ENCODE measurements at regions not wholly inside any gene's neighbourhood (a gene's known extent, or its start where the extent isn't known, plus 50 kb on each side); places are given as distances from the start of the nearest gene placed in this dataset.

- DNase-seq (ENCODE audit: low read depth), result no peak
- Histone ChIP-seq H3K27me3 (replicated peaks; ENCODE audit: control insufficient read depth, insufficient read depth, low read length) (peaks cover 39% of the 10 kb centered on the region), H3K4me1 (ENCODE audit: control insufficient read depth, insufficient read depth, low read length) (peaks cover 15% of the 10 kb centered on the region), H3K9me3 (ENCODE audit: control insufficient read depth, low read length) (no peaks in the 10 kb centered on the region), H3K36me3 (ENCODE audit: control insufficient read depth, insufficient read depth, low read length, severe bottlenecking) (no peaks in the 10 kb centered on the region), H3K4me3 (ENCODE audit: low read length) (no peak overlapping the region), H3K9ac (ENCODE audit: low read length) (no peak overlapping the region)
These were observed 70.7 kb downstream of the FAM43A start for GRCh38 chr3:194756460-194756779.

DNA sequence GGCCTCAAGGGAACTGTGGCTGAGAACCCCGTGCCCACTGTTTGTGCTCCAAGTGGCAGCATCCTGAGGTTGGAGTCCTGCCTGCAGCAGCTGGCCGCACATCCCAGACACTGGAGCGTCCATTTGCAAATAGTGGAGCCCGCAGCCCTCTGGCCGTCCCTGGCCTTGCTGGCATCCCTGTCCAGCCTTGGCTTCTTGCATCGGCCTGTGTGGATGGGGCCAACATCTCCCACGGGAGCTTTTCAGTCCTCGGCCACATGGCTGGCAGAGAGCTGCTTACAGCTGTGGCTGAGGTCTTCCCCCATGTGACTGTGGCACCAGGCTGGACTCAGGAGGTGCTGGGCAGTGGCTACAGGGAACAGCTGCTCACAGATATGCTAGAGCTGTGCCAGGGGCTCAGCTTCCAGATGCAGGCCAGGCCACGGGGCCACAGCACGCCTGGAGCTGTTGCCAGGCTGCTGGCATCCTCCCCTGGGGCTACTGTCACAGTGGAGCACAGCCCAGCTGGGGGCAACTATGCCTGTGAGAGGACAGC, 71.2 kb downstream of the FAM43A start:
- Histone ChIP-seq H3K27me3 (replicated peaks; ENCODE audit: control insufficient read depth, insufficient read depth, low read length) (peaks cover 43% of the 10 kb centered on the region), H3K36me3 (ENCODE audit: control insufficient read depth, insufficient read depth, low read length, severe bottlenecking) (no peaks in the 10 kb centered on the region), H3K4me3 (ENCODE audit: low read length) (no peak overlapping the region)

GRCh38 chr3:194757647-194758061, 72.0 kb downstream of the FAM43A start:
- Histone ChIP-seq H3K4me1 (ENCODE audit: control insufficient read depth, insufficient read depth, low read length) (peaks cover 15% of the 10 kb centered on the region), H3K27me3 (replicated peaks; ENCODE audit: control insufficient read depth, insufficient read depth, low read length) (peaks cover 51% of the 10 kb centered on the region), H3K36me3 (ENCODE audit: control insufficient read depth, insufficient read depth, low read length, severe bottlenecking) (no peaks in the 10 kb centered on the region), H3K4me3 (ENCODE audit: low read length) (no peak overlapping the region), H3K9ac (ENCODE audit: low read length) (no peak overlapping the region), H3K9me3 (ENCODE audit: control insufficient read depth, low read length) (no peaks in the 10 kb centered on the region)
- DNase-seq (ENCODE audit: low read depth), result peak; percentile 33

More for the DNA sequence above, 71.2 kb downstream of the FAM43A start:
- Histone ChIP-seq H3K9me3 (ENCODE audit: control insufficient read depth, low read length) (no peaks in the 10 kb centered on the region), H3K9ac (ENCODE audit: low read length) (no peak overlapping the region), H3K4me1 (ENCODE audit: control insufficient read depth, insufficient read depth, low read length) (peaks cover 15% of the 10 kb centered on the region)
- peak; percentile 15 for DNase-seq (ENCODE audit: low read depth)

DNA sequence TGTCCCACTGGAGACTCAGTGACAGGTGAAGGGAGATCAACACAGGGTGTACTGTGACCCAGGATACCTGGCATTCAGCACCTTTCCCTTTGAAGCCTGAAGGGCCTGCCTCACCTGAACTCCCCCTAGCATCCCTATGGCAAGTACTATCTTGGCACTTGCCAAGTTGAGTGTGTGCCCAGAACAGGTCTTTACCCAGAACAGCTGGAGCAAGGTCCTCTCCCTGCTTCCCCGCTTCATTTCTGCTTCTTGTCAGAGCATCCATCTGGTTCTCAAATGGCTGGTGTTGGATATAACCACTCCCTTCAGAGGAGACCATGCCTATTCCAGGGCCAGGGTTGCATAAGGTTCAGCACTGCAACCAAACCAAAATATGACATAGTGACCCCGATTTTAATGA, 73.0 kb downstream of the FAM43A start:
- H3K4me3 ChIP-seq (ENCODE audit: low read length), result no peak overlapping the region
- H3K27me3 ChIP-seq (replicated peaks; ENCODE audit: control insufficient read depth, insufficient read depth, low read length), result peaks cover 54% of the 10 kb centered on the region
- H3K4me1 ChIP-seq (ENCODE audit: control insufficient read depth, insufficient read depth, low read length), result peaks cover 15% of the 10 kb centered on the region
- DNase-seq (ENCODE audit: low read depth), result no peak
- no peak overlapping the region for H3K9ac ChIP-seq (ENCODE audit: low read length)
- no peaks in the 10 kb centered on the region for H3K9me3 ChIP-seq (ENCODE audit: control insufficient read depth, low read length)
- H3K36me3 ChIP-seq (ENCODE audit: control insufficient read depth, insufficient read depth, low read length, severe bottlenecking), result no peaks in the 10 kb centered on the region

GRCh38 chr3:194760494-194761137, 74.9 kb downstream of the FAM43A start:
- Histone ChIP-seq H3K4me3 (ENCODE audit: low read length) (no peak overlapping the region), H3K9ac (ENCODE audit: low read length) (no peak overlapping the region), H3K36me3 (ENCODE audit: control insufficient read depth, insufficient read depth, low read length, severe bottlenecking) (no peaks in the 10 kb centered on the region), H3K27me3 (replicated peaks; ENCODE audit: control insufficient read depth, insufficient read depth, low read length) (peaks cover 45% of the 10 kb centered on the region), H3K4me1 (ENCODE audit: control insufficient read depth, insufficient read depth, low read length) (peaks cover 15% of the 10 kb centered on the region), H3K9me3 (ENCODE audit: control insufficient read depth, low read length) (no peaks in the 10 kb centered on the region)
- DNase-seq (ENCODE audit: low read depth), result peak; percentile 19

DNA sequence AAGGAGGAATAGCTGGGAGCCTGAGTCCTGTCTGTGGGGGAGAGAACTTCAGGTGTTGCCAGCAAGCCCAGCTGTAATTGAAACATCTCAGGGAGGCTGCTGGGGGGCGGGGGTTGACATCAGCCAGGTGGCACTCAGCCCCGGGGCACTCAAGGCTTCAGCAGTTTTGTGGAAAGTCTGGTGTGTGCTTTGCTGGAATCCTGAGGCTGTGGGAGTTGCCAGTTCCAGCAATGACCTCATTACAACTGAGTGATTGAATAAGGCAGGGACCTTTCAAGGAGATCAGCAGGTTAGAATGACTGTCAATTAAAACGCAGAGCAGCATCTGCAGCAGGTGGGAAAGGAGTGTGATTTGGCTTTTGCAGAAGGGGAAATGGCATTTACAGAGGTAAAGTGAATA, 75.7 kb downstream of the FAM43A start:
- Histone ChIP-seq H3K9me3 (ENCODE audit: control insufficient read depth, low read length) (no peaks in the 10 kb centered on the region), H3K9ac (ENCODE audit: low read length) (no peak overlapping the region), H3K27me3 (replicated peaks; ENCODE audit: control insufficient read depth, insufficient read depth, low read length) (peaks cover 41% of the 10 kb centered on the region), H3K4me1 (ENCODE audit: control insufficient read depth, insufficient read depth, low read length) (peaks cover 15% of the 10 kb centered on the region), H3K36me3 (ENCODE audit: control insufficient read depth, insufficient read depth, low read length, severe bottlenecking) (no peaks in the 10 kb centered on the region), H3K4me3 (ENCODE audit: low read length) (no peak overlapping the region)
- no peak for DNase-seq (ENCODE audit: low read depth)

GRCh38 chr3:194766845-194767244, 81.2 kb downstream of the FAM43A start:
- DNase-seq (ENCODE audit: low read depth), result no peak
- no peak overlapping the region for H3K4me3 ChIP-seq (ENCODE audit: low read length)
- H3K27me3 ChIP-seq (replicated peaks; ENCODE audit: control insufficient read depth, insufficient read depth, low read length), result peaks cover 11% of the 10 kb centered on the region
- H3K4me1 ChIP-seq (ENCODE audit: control insufficient read depth, insufficient read depth, low read length), result peaks cover 9% of the 10 kb centered on the region
- no peak overlapping the region for H3K9ac ChIP-seq (ENCODE audit: low read length)
- no peaks in the 10 kb centered on the region for H3K36me3 ChIP-seq (ENCODE audit: control insufficient read depth, insufficient read depth, low read length, severe bottlenecking)
- H3K9me3 ChIP-seq (ENCODE audit: control insufficient read depth, low read length), result no peaks in the 10 kb centered on the region

- peaks cover 3% of the 10 kb centered on the region for H3K27me3 ChIP-seq (replicated peaks; ENCODE audit: control insufficient read depth, insufficient read depth, low read length)
- no peak for DNase-seq (ENCODE audit: low read depth)
- H3K4me1 ChIP-seq (ENCODE audit: control insufficient read depth, insufficient read depth, low read length), result peaks cover 9% of the 10 kb centered on the region
- H3K9ac ChIP-seq (ENCODE audit: low read length), result no peak overlapping the region
- no peaks in the 10 kb centered on the region for H3K9me3 ChIP-seq (ENCODE audit: control insufficient read depth, low read length)
- no peaks in the 10 kb centered on the region for H3K36me3 ChIP-seq (ENCODE audit: control insufficient read depth, insufficient read depth, low read length, severe bottlenecking)
- H3K4me3 ChIP-seq (ENCODE audit: low read length), result no peak overlapping the region
These were observed 81.9 kb downstream of the FAM43A start for GRCh38 chr3:194767446-194768207.

GRCh38 chr3:194768586-194768985, 82.9 kb downstream of the FAM43A start:
- Histone ChIP-seq H3K9ac (ENCODE audit: low read length) (no peak overlapping the region), H3K4me3 (ENCODE audit: low read length) (no peak overlapping the region), H3K36me3 (ENCODE audit: control insufficient read depth, insufficient read depth, low read length, severe bottlenecking) (no peaks in the 10 kb centered on the region), H3K27me3 (replicated peaks; ENCODE audit: control insufficient read depth, insufficient read depth, low read length) (no peaks in the 10 kb centered on the region), H3K9me3 (ENCODE audit: control insufficient read depth, low read length) (no peaks in the 10 kb centered on the region), H3K4me1 (ENCODE audit: control insufficient read depth, insufficient read depth, low read length) (peaks cover 19% of the 10 kb centered on the region)
- DNase-seq (ENCODE audit: low read depth), result no peak

DNA sequence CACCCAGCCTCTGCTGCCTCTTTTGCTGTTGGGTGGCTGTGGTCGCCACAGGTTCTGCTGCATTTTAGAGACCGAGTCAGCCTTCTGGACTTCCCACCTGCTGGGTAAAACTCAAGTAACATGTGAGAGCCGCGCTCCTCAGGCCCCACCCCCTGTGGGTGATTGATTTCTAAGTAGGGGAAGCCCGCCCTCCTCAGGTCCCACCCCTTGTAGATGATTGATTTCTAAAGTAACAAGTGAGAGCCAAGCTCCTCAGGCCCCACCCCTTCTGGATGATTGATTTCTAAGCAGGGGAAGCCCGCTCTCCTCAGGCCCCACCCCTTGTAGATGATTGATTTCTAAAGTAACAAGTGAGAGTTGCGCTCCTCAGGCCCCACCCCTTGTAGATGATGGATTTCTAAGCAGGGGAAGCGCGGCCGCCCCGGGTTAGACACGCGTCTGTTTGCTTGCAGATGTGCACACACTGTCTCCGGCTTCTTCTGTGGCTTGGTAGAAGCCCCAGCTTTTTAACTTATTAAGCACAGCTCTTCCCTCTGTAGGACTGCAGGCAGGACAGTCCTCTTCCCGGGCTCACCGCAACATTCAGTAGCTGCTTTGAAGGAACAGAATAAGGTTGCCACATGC, 83.4 kb downstream of the FAM43A start:
- H3K9me3 ChIP-seq (ENCODE audit: control insufficient read depth, low read length), result no peaks in the 10 kb centered on the region
- peak; percentile 97 for DNase-seq (ENCODE audit: low read depth)
- peak overlapping the region; percentile 70 for H3K4me3 ChIP-seq (ENCODE audit: low read length)
- peak overlapping the region; percentile 53 for H3K9ac ChIP-seq (ENCODE audit: low read length)
- H3K27me3 ChIP-seq (replicated peaks; ENCODE audit: control insufficient read depth, insufficient read depth, low read length), result no peaks in the 10 kb centered on the region
- H3K4me1 ChIP-seq (ENCODE audit: control insufficient read depth, insufficient read depth, low read length), result peaks cover 22% of the 10 kb centered on the region
- H3K36me3 ChIP-seq (ENCODE audit: control insufficient read depth, insufficient read depth, low read length, severe bottlenecking), result no peaks in the 10 kb centered on the region

- H3K9ac ChIP-seq (ENCODE audit: low read length), result no peak overlapping the region
- H3K4me1 ChIP-seq (ENCODE audit: control insufficient read depth, insufficient read depth, low read length), result peaks cover 19% of the 10 kb centered on the region
- no peaks in the 10 kb centered on the region for H3K36me3 ChIP-seq (ENCODE audit: control insufficient read depth, insufficient read depth, low read length, severe bottlenecking)
- H3K4me3 ChIP-seq (ENCODE audit: low read length), result no peak overlapping the region
- H3K27me3 ChIP-seq (replicated peaks; ENCODE audit: control insufficient read depth, insufficient read depth, low read length), result peaks cover 3% of the 10 kb centered on the region
- H3K9me3 ChIP-seq (ENCODE audit: control insufficient read depth, low read length), result no peaks in the 10 kb centered on the region
- no peak for DNase-seq (ENCODE audit: low read depth)
These were observed 86.7 kb downstream of the FAM43A start for GRCh38 chr3:194772241-194773000.

Data from adipocyte (in vitro differentiated cells).